Adipocyte (in vitro differentiated cells): ENCODE measurements at regions not wholly inside any gene's neighbourhood (a gene's known extent, or its start where the extent isn't known, plus 50 kb on each side); places are given as distances from the start of the nearest gene placed in this dataset.
A peak's percentile ranks its signal among the peaks of the same experiment; 100 is the strongest.
"Not testable (repeated sequence)": the region's sequence is repeated elsewhere in the genome, so short reads cannot be mapped to it uniquely, and the experiment has no call there.

Experiments
- DNase-seq: peaks from one replicate; pipeline ENCODE4 v3.0.0-alpha.2; 2015; ENCODE audit warnings: low read depth
- H3K27me3 ChIP-seq: replicated peaks from 2 replicates; pipeline ENCODE4 v1.7.0; 2013; ENCODE audit warnings: mild to moderate bottlenecking, low read length, moderate library complexity; ENCODE audit not compliant: control insufficient read depth, insufficient read depth
- H3K36me3 ChIP-seq: 2 replicates; pipeline ENCODE4 v1.7.0; 2013; ENCODE audit warnings: low read length, mild to moderate bottlenecking, moderate library complexity; ENCODE audit not compliant: control insufficient read depth, insufficient read depth, severe bottlenecking
- H3K4me1 ChIP-seq: 2 replicates; pipeline ENCODE4 v1.7.0; 2013; ENCODE audit warnings: mild to moderate bottlenecking, low read length, moderate library complexity; ENCODE audit not compliant: control insufficient read depth, insufficient read depth
- H3K4me3 ChIP-seq: 2 replicates; pipeline ENCODE4 v1.7.0; 2013; ENCODE audit warnings: mild to moderate bottlenecking, low read length, moderate library complexity
- H3K9ac ChIP-seq: 2 replicates; pipeline ENCODE4 v1.7.0; 2013; ENCODE audit warnings: mild to moderate bottlenecking, low read length, moderate library complexity
- H3K9me3 ChIP-seq: 2 replicates; pipeline ENCODE4 v1.7.0; 2013; ENCODE audit warnings: mild to moderate bottlenecking, low read length, moderate library complexity; ENCODE audit not compliant: control insufficient read depth

GRCh38 chr5:124960266-124960665 is 213.8 kb upstream of the ZNF608 start:
- Histone ChIP-seq H3K4me3 (no peak overlapping the region), H3K9me3 (no peaks in the 10 kb centered on the region), H3K4me1 (peaks cover 3% of the 10 kb centered on the region), H3K36me3 (no peaks in the 10 kb centered on the region), H3K9ac (no peak overlapping the region), H3K27me3 (no peaks in the 10 kb centered on the region)
- no peak for DNase-seq

GRCh38 chr5:124961521-124961920 is 215.1 kb upstream of the ZNF608 start:
- no peaks in the 10 kb centered on the region for H3K27me3 ChIP-seq
- no peaks in the 10 kb centered on the region for H3K9me3 ChIP-seq
- no peak for DNase-seq
- H3K36me3 ChIP-seq = no peaks in the 10 kb centered on the region
- no peak overlapping the region for H3K4me3 ChIP-seq
- H3K9ac ChIP-seq = no peak overlapping the region
- H3K4me1 ChIP-seq = peaks cover 3% of the 10 kb centered on the region

GRCh38 chr5:124962111-124962510 is 215.7 kb upstream of the ZNF608 start:
- no peaks in the 10 kb centered on the region for H3K36me3 ChIP-seq
- no peak for DNase-seq
- H3K4me1 ChIP-seq = peaks cover 3% of the 10 kb centered on the region
- H3K27me3 ChIP-seq = no peaks in the 10 kb centered on the region
- H3K9ac ChIP-seq = no peak overlapping the region
- H3K4me3 ChIP-seq = no peak overlapping the region
- H3K9me3 ChIP-seq = no peaks in the 10 kb centered on the region

- Histone ChIP-seq H3K9ac (no peak overlapping the region), H3K27me3 (no peaks in the 10 kb centered on the region), H3K4me1 (peaks cover 3% of the 10 kb centered on the region), H3K4me3 (no peak overlapping the region), H3K36me3 (no peaks in the 10 kb centered on the region), H3K9me3 (no peaks in the 10 kb centered on the region)
- DNase-seq = no peak
These were observed 216.3 kb upstream of the ZNF608 start for GRCh38 chr5:124962735-124963134.

DNA sequence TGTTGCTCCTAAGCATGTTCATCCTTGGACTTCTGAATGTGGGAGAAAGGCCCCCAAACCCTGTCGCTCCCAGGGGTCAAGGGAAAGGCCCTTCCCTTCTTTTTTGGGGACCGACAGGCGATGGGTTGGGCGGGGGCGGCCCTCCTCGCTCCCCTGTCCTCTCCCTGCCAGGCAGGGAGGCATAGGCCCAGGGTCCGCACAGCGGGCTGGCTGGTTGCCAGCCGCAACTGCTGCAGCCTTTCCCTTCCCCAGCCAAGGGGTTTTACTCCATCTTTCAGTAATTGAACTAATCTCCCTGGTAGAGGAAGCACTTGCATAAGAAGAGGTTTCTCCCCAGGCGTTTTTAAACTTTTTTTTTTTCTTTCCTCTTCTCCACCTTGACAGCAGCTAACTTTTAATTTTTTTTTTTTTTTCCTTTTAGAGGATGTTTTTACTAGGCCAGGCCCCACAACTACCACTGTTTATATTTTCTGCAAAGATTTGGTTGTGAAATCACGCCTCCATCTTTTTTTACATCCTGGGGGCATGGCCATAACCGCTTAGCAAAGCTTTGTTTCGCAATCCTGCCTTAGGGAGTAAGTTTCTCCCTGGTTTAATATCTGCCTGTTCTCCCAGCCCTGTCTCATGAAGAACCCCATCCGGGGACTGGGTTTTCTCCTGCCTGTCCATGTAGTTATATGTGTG is 216.9 kb upstream of the ZNF608 start:
- peaks cover 3% of the 10 kb centered on the region for H3K4me1 ChIP-seq
- DNase-seq = peak; percentile 97
- H3K27me3 ChIP-seq = no peaks in the 10 kb centered on the region
- no peak overlapping the region for H3K4me3 ChIP-seq
- H3K9me3 ChIP-seq = no peaks in the 10 kb centered on the region
- H3K36me3 ChIP-seq = no peaks in the 10 kb centered on the region
- H3K9ac ChIP-seq = no peak overlapping the region

GRCh38 chr5:124966741-124967140 is 220.3 kb upstream of the ZNF608 start:
- H3K36me3 ChIP-seq, H3K4me3 ChIP-seq, H3K27me3 ChIP-seq, H3K9ac ChIP-seq, DNase-seq, H3K4me1 ChIP-seq, H3K9me3 ChIP-seq: not testable (repeated sequence)

- H3K27me3 ChIP-seq = not testable (repeated sequence)
These were observed 223.9 kb upstream of the ZNF608 start for GRCh38 chr5:124970381-124970780.

DNA sequence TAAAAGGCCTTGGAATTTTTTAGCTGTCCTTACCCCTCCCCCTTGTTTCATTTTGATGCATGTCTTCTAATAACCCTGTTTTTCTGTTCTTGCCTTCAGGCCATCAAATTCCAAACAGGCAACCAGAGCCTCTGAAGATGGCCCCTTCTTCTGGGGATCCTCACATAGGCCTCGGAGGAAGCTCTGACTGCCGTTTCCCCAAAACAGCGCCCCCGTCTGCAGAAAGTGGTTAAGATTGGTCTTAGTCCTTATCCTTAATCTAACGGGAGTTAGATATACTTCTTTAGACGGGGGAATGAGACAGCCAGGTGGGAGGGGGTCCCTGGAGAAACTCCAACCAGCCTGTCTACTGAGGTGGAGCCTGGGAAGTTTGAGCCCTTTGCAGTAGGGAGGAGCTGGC is 226.3 kb upstream of the ZNF608 start:
- no peaks in the 10 kb centered on the region for H3K9me3 ChIP-seq
- no peaks in the 10 kb centered on the region for H3K4me1 ChIP-seq
- H3K4me3 ChIP-seq = no peak overlapping the region
- H3K27me3 ChIP-seq = no peaks in the 10 kb centered on the region
- H3K9ac ChIP-seq = no peak overlapping the region
- no peaks in the 10 kb centered on the region for H3K36me3 ChIP-seq
- no peak for DNase-seq

More at GRCh38 chr5:124970381-124970780, 223.9 kb upstream of the ZNF608 start:
- not testable (repeated sequence) for H3K9me3 ChIP-seq, H3K36me3 ChIP-seq, DNase-seq, H3K4me1 ChIP-seq, H3K4me3 ChIP-seq, H3K9ac ChIP-seq

DNA sequence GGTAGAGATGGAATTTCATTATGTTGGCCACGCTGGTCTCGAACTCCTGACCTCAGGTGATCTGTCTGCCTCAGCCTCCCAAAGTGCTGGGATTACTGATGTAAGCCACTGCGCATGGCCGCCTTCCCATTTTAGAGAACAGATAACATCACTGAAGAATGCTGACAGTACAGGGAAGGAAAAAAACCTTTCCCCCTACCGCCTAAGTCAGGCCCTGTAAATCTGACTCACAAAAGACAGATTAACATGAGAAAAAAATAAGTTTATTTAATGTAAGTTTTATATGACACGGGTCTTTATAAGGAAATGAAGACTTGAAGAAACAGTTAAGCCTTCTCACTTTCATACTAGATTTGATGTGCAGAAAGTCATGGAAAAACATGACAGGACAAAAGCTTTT is 227.2 kb upstream of the ZNF608 start:
- Histone ChIP-seq H3K9ac (no peak overlapping the region), H3K36me3 (no peaks in the 10 kb centered on the region), H3K4me3 (no peak overlapping the region), H3K27me3 (no peaks in the 10 kb centered on the region), H3K4me1 (no peaks in the 10 kb centered on the region), H3K9me3 (no peaks in the 10 kb centered on the region)
- no peak for DNase-seq

DNA sequence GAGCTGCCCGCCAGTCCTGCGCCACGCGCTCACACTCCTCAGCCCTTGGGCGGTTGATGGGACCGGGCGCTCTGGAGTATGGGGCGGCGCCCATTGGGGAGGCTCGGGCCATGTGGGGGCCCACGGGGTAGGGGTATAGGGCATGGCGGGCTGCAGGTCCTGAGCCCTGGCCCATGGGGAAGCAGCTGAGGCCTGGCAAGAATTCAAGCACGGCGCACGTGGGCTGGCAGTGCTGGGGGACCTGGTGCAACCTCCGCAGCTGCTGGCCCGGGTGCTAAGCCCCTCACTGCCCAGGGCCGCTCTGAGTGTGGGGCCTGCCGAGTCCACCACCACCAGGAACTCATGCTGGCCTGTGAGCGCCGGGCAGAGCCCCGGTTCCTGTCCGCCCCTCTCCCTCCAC is 229.6 kb upstream of the ZNF608 start:
- Histone ChIP-seq H3K36me3 (no peaks in the 10 kb centered on the region), H3K9ac (no peak overlapping the region), H3K4me1 (no peaks in the 10 kb centered on the region), H3K4me3 (no peak overlapping the region), H3K9me3 (no peaks in the 10 kb centered on the region), H3K27me3 (no peaks in the 10 kb centered on the region)
- DNase-seq = no peak

DNA sequence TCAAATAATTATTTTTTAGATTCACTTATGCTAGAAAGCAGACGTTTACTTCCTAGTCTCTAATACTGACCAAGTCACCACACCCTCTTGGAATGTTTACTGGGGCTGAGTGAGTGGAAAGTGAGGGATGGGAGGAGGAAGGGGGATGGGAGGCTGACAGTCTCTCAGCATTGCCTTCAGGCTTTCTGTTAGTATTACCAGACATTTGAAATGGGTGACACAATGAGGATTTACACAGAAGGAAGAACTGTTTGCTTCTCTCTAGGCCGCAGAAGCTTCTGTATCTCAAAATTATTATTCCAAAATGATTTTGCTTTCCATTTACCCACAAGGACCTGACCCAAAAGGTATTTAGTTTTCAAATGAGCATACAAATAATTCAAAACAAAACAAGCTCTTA is 232.8 kb upstream of the ZNF608 start:
- no peaks in the 10 kb centered on the region for H3K27me3 ChIP-seq
- H3K4me3 ChIP-seq = no peak overlapping the region
- H3K4me1 ChIP-seq = no peaks in the 10 kb centered on the region
- peaks cover 8% of the 10 kb centered on the region for H3K9me3 ChIP-seq
- H3K36me3 ChIP-seq = no peaks in the 10 kb centered on the region
- DNase-seq = no peak
- no peak overlapping the region for H3K9ac ChIP-seq
